Activated CD8-positive, alpha-beta T cell treated with anti-CD3 and anti-CD28 coated beads, Interleukin-2, amount 10 ng/mL, durations not matched to agents 7 days and 5 days (primary cell): ENCODE measurements at regions not wholly inside any gene's neighbourhood (a gene's known extent, or its start where the extent isn't known, plus 50 kb on each side); places are given as distances from the start of the nearest gene placed in this dataset.

ENCODE experiments used
- ATAC-seq: fragments of 150-1000 bp; cut with Tn5 transposase; one replicate; pipeline ENCODE4 v1.10.0; 2021; ENCODE audit warnings: moderate library complexity
- CTCF ChIA-PET: fragments of 350-600 bp; sonication (Branson Sonifier 250); formaldehyde crosslinking; loops from one replicate; lab custom pipeline; 2021; ENCODE audit warnings: antibody characterized with exemption; lab: Charles Lee
- POLR2A ChIA-PET: fragments of 350-600 bp; sonication (Branson Sonifier 250); formaldehyde crosslinking; loops from one replicate; lab custom pipeline; 2021; ENCODE audit warnings: antibody characterized with exemption; lab: Charles Lee
- DNase-seq: peaks from one replicate; pipeline ENCODE4 v3.0.0-alpha.2; 2020
- H3K27ac Mint-ChIP-seq: one replicate; pipeline ENCODE4 v1.8.0; 2021; ENCODE audit warnings: mild to moderate bottlenecking, mixed read lengths
- H3K27me3 Mint-ChIP-seq: one replicate; pipeline ENCODE4 v1.8.0; 2021; ENCODE audit warnings: low read depth, mixed read lengths
- H3K36me3 Mint-ChIP-seq: one replicate; pipeline ENCODE4 v1.8.0; 2021; ENCODE audit warnings: low read depth, mixed read lengths
- H3K4me1 Mint-ChIP-seq: one replicate; pipeline ENCODE4 v1.8.0; 2021; ENCODE audit warnings: low read depth, mixed read lengths
- H3K4me3 Mint-ChIP-seq: one replicate; pipeline ENCODE4 v1.8.0; 2021; ENCODE audit warnings: mild to moderate bottlenecking, mixed read lengths
- H3K9me3 Mint-ChIP-seq: one replicate; pipeline ENCODE4 v1.8.0; 2022; ENCODE audit warnings: mixed read lengths; ENCODE audit not compliant: insufficient read depth

GRCh38 chr18:10297086-10297485, 157.3 kb upstream of the APCDD1 start:
- CTCF ChIA-PET = no interaction called here
- no peaks in the 10 kb centered on the region for H3K27me3 Mint-ChIP-seq
- no peak overlapping the region for H3K4me3 Mint-ChIP-seq
- ATAC-seq = no peak
- no peak for DNase-seq
- H3K27ac Mint-ChIP-seq = no peak overlapping the region
- POLR2A ChIA-PET = no interaction called here
- H3K4me1 Mint-ChIP-seq = no peaks in the 10 kb centered on the region
- no peaks in the 10 kb centered on the region for H3K9me3 Mint-ChIP-seq
- H3K36me3 Mint-ChIP-seq = no peaks in the 10 kb centered on the region

- H3K27me3 Mint-ChIP-seq = no peaks in the 10 kb centered on the region
- no peaks in the 10 kb centered on the region for H3K36me3 Mint-ChIP-seq
- no peak for DNase-seq
- ChIA-PET POLR2A (no interaction called here), CTCF (no interaction called here)
- no peak for ATAC-seq
- H3K27ac Mint-ChIP-seq = no peak overlapping the region
- no peaks in the 10 kb centered on the region for H3K9me3 Mint-ChIP-seq
- no peaks in the 10 kb centered on the region for H3K4me1 Mint-ChIP-seq
- H3K4me3 Mint-ChIP-seq = no peak overlapping the region
These were observed 156.1 kb upstream of the APCDD1 start for GRCh38 chr18:10298346-10298745.

GRCh38 chr18:10299643-10300042, 154.8 kb upstream of the APCDD1 start:
- Mint-ChIP-seq H3K4me1 (no peaks in the 10 kb centered on the region), H3K27me3 (no peaks in the 10 kb centered on the region), H3K4me3 (no peak overlapping the region), H3K36me3 (no peaks in the 10 kb centered on the region), H3K27ac (no peak overlapping the region), H3K9me3 (no peaks in the 10 kb centered on the region)
- ATAC-seq (no peak), DNase-seq (no peak)
- ChIA-PET POLR2A (no interaction called here), CTCF (no interaction called here)

GRCh38 chr18:10300739-10301138, 153.7 kb upstream of the APCDD1 start:
- ATAC-seq (no peak), DNase-seq (no peak)
- Mint-ChIP-seq H3K9me3 (no peaks in the 10 kb centered on the region), H3K36me3 (no peaks in the 10 kb centered on the region), H3K4me1 (no peaks in the 10 kb centered on the region), H3K27ac (no peak overlapping the region), H3K27me3 (no peaks in the 10 kb centered on the region), H3K4me3 (no peak overlapping the region)
- ChIA-PET POLR2A (no interaction called here), CTCF (no interaction called here)

GRCh38 chr18:10301831-10302483, 152.5 kb upstream of the APCDD1 start:
- Mint-ChIP-seq H3K27ac (no peak overlapping the region), H3K27me3 (no peaks in the 10 kb centered on the region), H3K36me3 (no peaks in the 10 kb centered on the region), H3K4me1 (no peaks in the 10 kb centered on the region), H3K4me3 (no peak overlapping the region), H3K9me3 (no peaks in the 10 kb centered on the region)
- CTCF ChIA-PET = no interaction called here
- POLR2A ChIA-PET = interaction anchor here (0.6 kb wide), 1 partner anchor 502 kb away, joined by 3 read pairs; no protein-coding TSS in a partner anchor
- DNase-seq (no peak), ATAC-seq (no peak)

- no peaks in the 10 kb centered on the region for H3K9me3 Mint-ChIP-seq
- H3K4me3 Mint-ChIP-seq = no peak overlapping the region
- no peaks in the 10 kb centered on the region for H3K4me1 Mint-ChIP-seq
- CTCF ChIA-PET = no interaction called here
- peaks cover under 1% of the 10 kb centered on the region for H3K27me3 Mint-ChIP-seq
- POLR2A ChIA-PET = no interaction called here
- ATAC-seq (no peak), DNase-seq (no peak)
- no peak overlapping the region for H3K27ac Mint-ChIP-seq
- no peaks in the 10 kb centered on the region for H3K36me3 Mint-ChIP-seq
These were observed 151.3 kb upstream of the APCDD1 start for GRCh38 chr18:10303171-10303570.

GRCh38 chr18:10304853-10305252, 149.6 kb upstream of the APCDD1 start:
- ATAC-seq (no peak), DNase-seq (no peak)
- no peak overlapping the region for H3K4me3 Mint-ChIP-seq
- H3K4me1 Mint-ChIP-seq = no peaks in the 10 kb centered on the region
- peaks cover 2% of the 10 kb centered on the region for H3K27me3 Mint-ChIP-seq
- no peaks in the 10 kb centered on the region for H3K9me3 Mint-ChIP-seq
- no peaks in the 10 kb centered on the region for H3K36me3 Mint-ChIP-seq
- ChIA-PET POLR2A (no interaction called here), CTCF (no interaction called here)
- H3K27ac Mint-ChIP-seq = no peak overlapping the region

- no peaks in the 10 kb centered on the region for H3K4me1 Mint-ChIP-seq
- no peak for ATAC-seq
- H3K27ac Mint-ChIP-seq = no peak overlapping the region
- ChIA-PET POLR2A (no interaction called here), CTCF (interaction anchor here (0.6 kb wide), 1 partner anchor 270 kb away, joined by 3 read pairs; no protein-coding TSS in a partner anchor)
- no peak for DNase-seq
- no peaks in the 10 kb centered on the region for H3K36me3 Mint-ChIP-seq
- no peak overlapping the region for H3K4me3 Mint-ChIP-seq
- H3K9me3 Mint-ChIP-seq = no peaks in the 10 kb centered on the region
- H3K27me3 Mint-ChIP-seq = peaks cover 2% of the 10 kb centered on the region
These were observed 147.7 kb upstream of the APCDD1 start for GRCh38 chr18:10306779-10307178.

- peaks cover 2% of the 10 kb centered on the region for H3K27me3 Mint-ChIP-seq
- no peak for ATAC-seq
- H3K36me3 Mint-ChIP-seq = no peaks in the 10 kb centered on the region
- POLR2A ChIA-PET = no interaction called here
- no peak overlapping the region for H3K27ac Mint-ChIP-seq
- H3K4me1 Mint-ChIP-seq = no peaks in the 10 kb centered on the region
- H3K9me3 Mint-ChIP-seq = no peaks in the 10 kb centered on the region
- H3K4me3 Mint-ChIP-seq = no peak overlapping the region
- CTCF ChIA-PET = no interaction called here
- no peak for DNase-seq
These were observed 146.3 kb upstream of the APCDD1 start for GRCh38 chr18:10308154-10308553.

GRCh38 chr18:10310626-10311025, 143.8 kb upstream of the APCDD1 start:
- ChIA-PET POLR2A (no interaction called here), CTCF (no interaction called here)
- peaks cover 2% of the 10 kb centered on the region for H3K27me3 Mint-ChIP-seq
- no peak overlapping the region for H3K27ac Mint-ChIP-seq
- H3K4me3 Mint-ChIP-seq = no peak overlapping the region
- H3K36me3 Mint-ChIP-seq = no peaks in the 10 kb centered on the region
- ATAC-seq = no peak
- no peaks in the 10 kb centered on the region for H3K9me3 Mint-ChIP-seq
- no peaks in the 10 kb centered on the region for H3K4me1 Mint-ChIP-seq
- DNase-seq = no peak

GRCh38 chr18:10312326-10313015, 142.0 kb upstream of the APCDD1 start:
- no peaks in the 10 kb centered on the region for H3K9me3 Mint-ChIP-seq
- POLR2A ChIA-PET = interaction anchor here (0.5 kb wide), 1 partner anchor 661 kb away, joined by 3 read pairs; no protein-coding TSS in a partner anchor
- H3K36me3 Mint-ChIP-seq = no peaks in the 10 kb centered on the region
- DNase-seq (no peak), ATAC-seq (no peak)
- no peak overlapping the region for H3K27ac Mint-ChIP-seq
- no peak overlapping the region for H3K4me3 Mint-ChIP-seq
- H3K4me1 Mint-ChIP-seq = no peaks in the 10 kb centered on the region
- CTCF ChIA-PET = no interaction called here
- H3K27me3 Mint-ChIP-seq = peaks cover 2% of the 10 kb centered on the region

- ChIA-PET POLR2A (interaction anchor here (0.5 kb wide), 1 partner anchor 662 kb away, joined by 3 read pairs; no protein-coding TSS in a partner anchor), CTCF (no interaction called here)
- H3K27ac Mint-ChIP-seq = no peak overlapping the region
- H3K27me3 Mint-ChIP-seq = peaks cover 2% of the 10 kb centered on the region
- no peaks in the 10 kb centered on the region for H3K36me3 Mint-ChIP-seq
- ATAC-seq (no peak), DNase-seq (no peak)
- H3K9me3 Mint-ChIP-seq = no peaks in the 10 kb centered on the region
- no peaks in the 10 kb centered on the region for H3K4me1 Mint-ChIP-seq
- no peak overlapping the region for H3K4me3 Mint-ChIP-seq
These were observed 141.5 kb upstream of the APCDD1 start for GRCh38 chr18:10313016-10313342.
